SK-N-SH (cell line): ENCODE measurements at regions not wholly inside any gene's neighbourhood (a gene's known extent, or its start where the extent isn't known, plus 50 kb on each side); places are given as distances from the start of the nearest gene placed in this dataset.

Experiments
- EP300 ChIP-seq, 2 experiments: IDR thresholded peaks; 2 replicates each; pipeline versions ENCODE4 v1.4.0 to v1.6.1; 2012; ENCODE audit warnings: borderline replicate concordance in 1 of 2, low read depth in 1 of 2, low read length in 1 of 2
- EZH2phosphoT487 ChIP-seq: fragments of 200-600 bp; sonication (generic); IDR thresholded peaks from 2 replicates; pipeline ENCODE4 v1.6.1; 2017; ENCODE audit warnings: low read depth, mixed run types, mild to moderate bottlenecking, antibody characterized with exemption, moderate library complexity, borderline replicate concordance
- GATA2 ChIP-seq: sonication (generic); formaldehyde crosslinking; IDR thresholded peaks from 2 replicates; pipeline ENCODE4 v1.5.0; 2020; ENCODE audit warnings: mild to moderate bottlenecking, missing genetic modification reagents
- JUND ChIP-seq: IDR thresholded peaks from 2 replicates; pipeline ENCODE4 v1.4.0; 2012
- REST ChIP-seq: IDR thresholded peaks from 2 replicates; pipeline ENCODE4 v1.6.1; 2012; ENCODE audit warnings: mild to moderate bottlenecking, low read depth, low read length, moderate library complexity
- RXRA ChIP-seq: IDR thresholded peaks from 2 replicates; pipeline ENCODE4 v1.4.0; 2012; ENCODE audit warnings: low read depth, mild to moderate bottlenecking, borderline replicate concordance
- TAF1 ChIP-seq: IDR thresholded peaks from 2 replicates; pipeline ENCODE4 v1.6.1; 2012; ENCODE audit warnings: low read depth, mild to moderate bottlenecking, low read length, moderate library complexity, borderline replicate concordance
- TCF12 ChIP-seq: IDR thresholded peaks from 2 replicates; pipeline ENCODE4 v1.4.0; 2012
- TEAD4 ChIP-seq: IDR thresholded peaks from 2 replicates; pipeline ENCODE4 v1.4.0; 2012; ENCODE audit warnings: mild to moderate bottlenecking, borderline replicate concordance; ENCODE audit not compliant: insufficient read depth
- YY1 ChIP-seq: IDR thresholded peaks from 2 replicates; pipeline ENCODE4 v1.4.0; 2012; ENCODE audit warnings: low read depth, mild to moderate bottlenecking
- TF ChIP-seq, protein P1 (sequence below): fragments of 200-600 bp; sonication (generic); IDR thresholded peaks from 2 replicates; pipeline ENCODE4 v1.6.1; 2017; ENCODE audit warnings: antibody characterized with exemption, mild to moderate bottlenecking, moderate library complexity
- TF ChIP-seq, protein P2 (sequence below): fragments of 150-350 bp; IDR thresholded peaks from 2 replicates; pipeline ENCODE4 v1.6.1; 2017; ENCODE audit warnings: antibody characterized with exemption, low read length, low read depth, borderline replicate concordance
- TF ChIP-seq, protein P3 (sequence below): IDR thresholded peaks from 2 replicates; pipeline ENCODE4 v1.4.0; 2012; ENCODE audit warnings: low read depth, borderline replicate concordance

GRCh38 chr6:152828431-152828830 is 77.8 kb downstream of the VIP start:
- TF ChIP-seq, protein P1, sequence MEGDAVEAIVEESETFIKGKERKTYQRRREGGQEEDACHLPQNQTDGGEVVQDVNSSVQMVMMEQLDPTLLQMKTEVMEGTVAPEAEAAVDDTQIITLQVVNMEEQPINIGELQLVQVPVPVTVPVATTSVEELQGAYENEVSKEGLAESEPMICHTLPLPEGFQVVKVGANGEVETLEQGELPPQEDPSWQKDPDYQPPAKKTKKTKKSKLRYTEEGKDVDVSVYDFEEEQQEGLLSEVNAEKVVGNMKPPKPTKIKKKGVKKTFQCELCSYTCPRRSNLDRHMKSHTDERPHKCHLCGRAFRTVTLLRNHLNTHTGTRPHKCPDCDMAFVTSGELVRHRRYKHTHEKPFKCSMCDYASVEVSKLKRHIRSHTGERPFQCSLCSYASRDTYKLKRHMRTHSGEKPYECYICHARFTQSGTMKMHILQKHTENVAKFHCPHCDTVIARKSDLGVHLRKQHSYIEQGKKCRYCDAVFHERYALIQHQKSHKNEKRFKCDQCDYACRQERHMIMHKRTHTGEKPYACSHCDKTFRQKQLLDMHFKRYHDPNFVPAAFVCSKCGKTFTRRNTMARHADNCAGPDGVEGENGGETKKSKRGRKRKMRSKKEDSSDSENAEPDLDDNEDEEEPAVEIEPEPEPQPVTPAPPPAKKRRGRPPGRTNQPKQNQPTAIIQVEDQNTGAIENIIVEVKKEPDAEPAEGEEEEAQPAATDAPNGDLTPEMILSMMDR = no peak
- TF ChIP-seq JUND = no peak
- TF ChIP-seq EZH2phosphoT487 = no peak
- TF ChIP-seq TAF1 = no peak
- TF ChIP-seq, protein P2, sequence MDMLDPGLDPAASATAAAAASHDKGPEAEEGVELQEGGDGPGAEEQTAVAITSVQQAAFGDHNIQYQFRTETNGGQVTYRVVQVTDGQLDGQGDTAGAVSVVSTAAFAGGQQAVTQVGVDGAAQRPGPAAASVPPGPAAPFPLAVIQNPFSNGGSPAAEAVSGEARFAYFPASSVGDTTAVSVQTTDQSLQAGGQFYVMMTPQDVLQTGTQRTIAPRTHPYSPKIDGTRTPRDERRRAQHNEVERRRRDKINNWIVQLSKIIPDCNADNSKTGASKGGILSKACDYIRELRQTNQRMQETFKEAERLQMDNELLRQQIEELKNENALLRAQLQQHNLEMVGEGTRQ = no peak
- no peak for TF ChIP-seq REST
- TF ChIP-seq TCF12 = peak; percentile 46; the same call in 1 of the 2 replicates
- TF ChIP-seq, protein P3, sequence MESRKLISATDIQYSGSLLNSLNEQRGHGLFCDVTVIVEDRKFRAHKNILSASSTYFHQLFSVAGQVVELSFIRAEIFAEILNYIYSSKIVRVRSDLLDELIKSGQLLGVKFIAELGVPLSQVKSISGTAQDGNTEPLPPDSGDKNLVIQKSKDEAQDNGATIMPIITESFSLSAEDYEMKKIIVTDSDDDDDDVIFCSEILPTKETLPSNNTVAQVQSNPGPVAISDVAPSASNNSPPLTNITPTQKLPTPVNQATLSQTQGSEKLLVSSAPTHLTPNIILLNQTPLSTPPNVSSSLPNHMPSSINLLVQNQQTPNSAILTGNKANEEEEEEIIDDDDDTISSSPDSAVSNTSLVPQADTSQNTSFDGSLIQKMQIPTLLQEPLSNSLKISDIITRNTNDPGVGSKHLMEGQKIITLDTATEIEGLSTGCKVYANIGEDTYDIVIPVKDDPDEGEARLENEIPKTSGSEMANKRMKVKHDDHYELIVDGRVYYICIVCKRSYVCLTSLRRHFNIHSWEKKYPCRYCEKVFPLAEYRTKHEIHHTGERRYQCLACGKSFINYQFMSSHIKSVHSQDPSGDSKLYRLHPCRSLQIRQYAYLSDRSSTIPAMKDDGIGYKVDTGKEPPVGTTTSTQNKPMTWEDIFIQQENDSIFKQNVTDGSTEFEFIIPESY = no peak
- no peak for TF ChIP-seq TEAD4
- TF ChIP-seq GATA2 = no peak
- no peak for TF ChIP-seq YY1
- no peak for TF ChIP-seq RXRA
- TF ChIP-seq EP300 (IDR thresholded peaks at IDR 0.05; ENCODE audit: borderline replicate concordance in 1 of 2, low read depth in 1 of 2, low read length in 1 of 2) = peak in 1 of 2 experiments; percentile 65; a peak in 1 of 4 replicates
